Parathyroid adenoma (tissue), 2 donors: ENCODE measurements at regions not wholly inside any gene's neighbourhood (a gene's known extent, or its start where the extent isn't known, plus 50 kb on each side); places are given as distances from the start of the nearest gene placed in this dataset.

Experiments
- H2AFZ ChIP-seq: fragments of 300-600 bp; sonication (generic); one replicate; pipeline ENCODE4 v1.7.0; 2017; ENCODE audit warnings: antibody characterized with exemption, mild to moderate bottlenecking
- H3K27ac ChIP-seq: fragments of 300-600 bp; sonication (generic); one replicate; pipeline ENCODE4 v1.7.0; 2017
- H3K27me3 ChIP-seq: fragments of 300-600 bp; sonication (generic); one replicate; pipeline ENCODE4 v1.7.0; 2017; ENCODE audit warnings: low read length; ENCODE audit not compliant: control insufficient read depth, insufficient read depth
- H3K36me3 ChIP-seq: fragments of 300-600 bp; sonication (generic); one replicate; pipeline ENCODE4 v1.7.0; 2017; ENCODE audit warnings: low read length; ENCODE audit not compliant: control insufficient read depth, insufficient read depth
- H3K4me1 ChIP-seq: fragments of 300-600 bp; sonication (generic); one replicate; pipeline ENCODE4 v1.7.0; 2017; ENCODE audit warnings: control low read depth
- H3K4me2 ChIP-seq: fragments of 300-600 bp; sonication (generic); one replicate; pipeline ENCODE4 v1.7.0; 2017; ENCODE audit warnings: low read length
- H3K4me3 ChIP-seq: fragments of 300-600 bp; sonication (generic); one replicate; pipeline ENCODE4 v1.7.0; 2017; ENCODE audit warnings: low read depth, low read length
- H3K79me2 ChIP-seq: fragments of 300-600 bp; sonication (generic); one replicate; pipeline ENCODE4 v1.7.0; 2017; ENCODE audit warnings: control low read depth
- H3K9ac ChIP-seq: fragments of 300-600 bp; sonication (generic); one replicate; pipeline ENCODE4 v1.7.0; 2017; ENCODE audit warnings: mild to moderate bottlenecking
- H3K9me3 ChIP-seq: fragments of 300-600 bp; sonication (generic); one replicate; pipeline ENCODE4 v1.7.0; 2017; ENCODE audit warnings: low read length; ENCODE audit not compliant: control insufficient read depth
- CTCF ChIP-seq: fragments of 300-600 bp; sonication (generic); IDR thresholded peaks from one replicate; pipeline ENCODE4 v1.7.0; 2017; ENCODE audit warnings: antibody characterized with exemption, mild to moderate bottlenecking
- donor health status: primary hyperparathyroidism.

GRCh38 chr4:148881860-148882643, 439.8 kb upstream of the NR3C2 start:
- Histone ChIP-seq H3K9me3 (no peaks in the 10 kb centered on the region), H2AFZ (no peak overlapping the region), H3K4me2 (no peak overlapping the region), H3K4me3 (no peak overlapping the region), H3K4me1 (no peaks in the 10 kb centered on the region), H3K36me3 (no peaks in the 10 kb centered on the region), H3K79me2 (no peaks in the 10 kb centered on the region), H3K27ac (no peak overlapping the region), H3K9ac (no peak overlapping the region), H3K27me3 (no peaks in the 10 kb centered on the region)
- no peak for TF ChIP-seq CTCF

GRCh38 chr4:148874331-148874730, 432.1 kb upstream of the NR3C2 start:
- no peaks in the 10 kb centered on the region for H3K4me1 ChIP-seq
- no peak overlapping the region for H3K4me3 ChIP-seq
- TF ChIP-seq CTCF = no peak
- no peak overlapping the region for H3K27ac ChIP-seq
- H3K27me3 ChIP-seq = no peaks in the 10 kb centered on the region
- H2AFZ ChIP-seq = no peak overlapping the region
- no peak overlapping the region for H3K4me2 ChIP-seq
- no peak overlapping the region for H3K9ac ChIP-seq
- no peaks in the 10 kb centered on the region for H3K9me3 ChIP-seq
- no peaks in the 10 kb centered on the region for H3K36me3 ChIP-seq
- no peaks in the 10 kb centered on the region for H3K79me2 ChIP-seq

- no peak overlapping the region for H3K4me3 ChIP-seq
- H3K9me3 ChIP-seq = no peaks in the 10 kb centered on the region
- H3K27me3 ChIP-seq = no peaks in the 10 kb centered on the region
- no peak overlapping the region for H3K27ac ChIP-seq
- H3K79me2 ChIP-seq = no peaks in the 10 kb centered on the region
- H3K9ac ChIP-seq = no peak overlapping the region
- no peak overlapping the region for H2AFZ ChIP-seq
- no peaks in the 10 kb centered on the region for H3K36me3 ChIP-seq
- no peak overlapping the region for H3K4me2 ChIP-seq
- no peaks in the 10 kb centered on the region for H3K4me1 ChIP-seq
- TF ChIP-seq CTCF = no peak
Observed at GRCh38 chr4:148868191-148868590, 426.0 kb upstream of the NR3C2 start.

GRCh38 chr4:148866666-148867065, 424.5 kb upstream of the NR3C2 start:
- Histone ChIP-seq H3K4me1 (no peaks in the 10 kb centered on the region), H3K9ac (no peak overlapping the region), H3K9me3 (no peaks in the 10 kb centered on the region), H3K4me2 (no peak overlapping the region), H3K27ac (no peak overlapping the region), H3K36me3 (no peaks in the 10 kb centered on the region), H3K4me3 (no peak overlapping the region), H3K79me2 (no peaks in the 10 kb centered on the region), H2AFZ (no peak overlapping the region), H3K27me3 (no peaks in the 10 kb centered on the region)
- TF ChIP-seq CTCF = no peak

- Histone ChIP-seq H3K4me2 (no peak overlapping the region), H3K36me3 (no peaks in the 10 kb centered on the region), H3K9ac (no peak overlapping the region), H3K79me2 (no peaks in the 10 kb centered on the region), H3K27me3 (no peaks in the 10 kb centered on the region), H3K9me3 (no peaks in the 10 kb centered on the region), H3K4me1 (no peaks in the 10 kb centered on the region), H2AFZ (no peak overlapping the region), H3K27ac (no peak overlapping the region), H3K4me3 (no peak overlapping the region)
- TF ChIP-seq CTCF = no peak
Observed at GRCh38 chr4:148857973-148858534, 415.8 kb upstream of the NR3C2 start.
